DMS 273 treated with DMSO at 0.1 percent for 48 hours (cell line): ENCODE measurements at regions not wholly inside any gene's neighbourhood (a gene's known extent, or its start where the extent isn't known, plus 50 kb on each side); places are given as distances from the start of the nearest gene placed in this dataset.
"Not testable (repeated sequence)": the region's sequence is repeated elsewhere in the genome, so short reads cannot be mapped to it uniquely, and the experiment has no call there.

Source experiments
- DNase-seq: peaks from one replicate; lab custom pipeline; 2025; lab: John Stamatoyannopoulos, UW

- DNase-seq = no peak
These were observed 1266.3 kb downstream of the SI start for GRCh38 chr3:163812006-163812405.

- no peak for DNase-seq
These were observed 1268.7 kb downstream of the SI start for GRCh38 chr3:163809540-163809993.

GRCh38 chr3:163786416-163786815, 1291.9 kb downstream of the SI start:
- DNase-seq = no peak

- no peak for DNase-seq
These were observed 1292.6 kb downstream of the SI start for GRCh38 chr3:163785693-163786092.

DNA sequence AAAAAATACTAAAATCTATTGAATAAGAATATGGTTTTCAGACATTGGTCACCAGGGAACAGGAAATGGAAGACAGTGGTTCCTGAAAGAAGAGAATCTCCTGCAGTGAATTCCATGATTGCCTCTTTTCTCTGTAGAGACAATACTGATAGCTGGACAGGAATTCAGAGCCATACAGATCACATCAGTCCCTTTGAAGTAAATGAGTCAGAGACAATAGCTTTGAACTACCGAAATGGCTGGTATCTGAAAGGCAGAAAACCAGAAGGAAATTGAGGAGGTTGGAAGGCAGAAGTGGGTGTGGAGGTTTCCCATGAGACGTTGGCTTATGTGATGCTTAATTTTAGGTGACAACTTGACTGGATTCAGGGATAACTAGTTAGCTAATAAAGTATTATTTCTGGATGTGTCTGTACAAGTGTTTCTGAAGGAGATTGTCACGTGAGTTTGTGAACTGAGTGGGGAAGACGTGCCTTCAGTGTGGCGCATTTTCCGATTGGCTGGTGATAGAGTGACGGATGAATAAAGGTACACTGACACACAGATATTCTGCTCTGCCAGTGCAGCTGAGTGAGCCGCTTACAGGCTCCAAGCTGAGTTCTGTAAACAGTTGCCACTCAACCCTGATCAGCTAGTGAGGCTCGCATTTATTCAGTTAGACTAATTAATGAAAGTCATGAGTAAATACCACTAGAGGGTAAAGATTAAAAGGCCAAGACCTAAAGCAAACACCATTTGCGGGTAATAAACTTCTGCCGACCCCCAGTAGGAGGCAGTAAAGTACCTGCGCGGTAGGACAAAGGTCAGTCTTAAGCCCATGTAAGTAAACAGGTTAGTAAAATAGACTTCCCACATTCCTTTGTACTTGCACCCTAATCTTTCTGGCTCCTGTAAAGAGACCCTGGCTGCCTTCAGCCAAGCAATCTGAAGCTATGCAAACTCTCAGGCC, 1298.6 kb downstream of the SI start:
- no peak for DNase-seq

DNA sequence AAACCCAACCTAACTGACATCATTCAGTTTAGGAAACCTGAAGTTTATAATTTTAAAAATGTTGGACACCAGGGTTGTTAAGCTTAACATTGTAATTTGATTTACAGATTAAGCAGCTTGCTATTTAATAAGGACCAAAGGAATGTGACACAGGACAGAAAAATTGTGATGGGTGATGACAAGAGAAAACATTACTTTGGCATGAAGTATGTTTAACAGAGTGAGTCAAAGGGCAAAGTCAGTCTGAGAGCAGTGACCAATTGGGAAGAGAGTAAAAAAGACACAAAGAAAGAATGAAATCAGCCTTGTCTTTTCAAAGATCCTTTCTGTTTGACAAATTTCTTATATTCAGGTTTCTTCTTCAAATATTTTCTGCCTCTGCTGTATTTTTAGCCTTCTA, 1301.6 kb downstream of the SI start:
- no peak for DNase-seq

DNA sequence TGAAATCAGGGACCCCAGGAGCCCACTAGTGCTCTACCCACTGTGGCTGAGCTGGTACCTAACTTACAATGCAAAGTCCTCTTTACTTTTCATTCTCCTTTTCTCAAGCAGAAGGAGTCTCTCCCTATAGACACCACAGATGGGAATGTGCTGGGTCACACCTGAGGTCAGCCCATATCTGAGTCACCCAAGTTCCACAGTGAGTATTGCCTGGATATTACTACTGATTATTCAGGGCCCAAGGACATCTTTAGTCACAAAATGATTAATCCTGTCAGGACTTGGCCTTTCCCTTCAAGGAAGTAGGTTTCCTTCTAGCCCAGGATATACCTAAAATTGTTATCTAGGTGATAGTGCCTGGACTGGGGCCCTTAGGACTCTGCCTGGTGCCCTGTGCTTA, 1305.2 kb downstream of the SI start:
- no peak for DNase-seq

GRCh38 chr3:163768048-163768447, 1310.2 kb downstream of the SI start:
- DNase-seq = no peak

DNA sequence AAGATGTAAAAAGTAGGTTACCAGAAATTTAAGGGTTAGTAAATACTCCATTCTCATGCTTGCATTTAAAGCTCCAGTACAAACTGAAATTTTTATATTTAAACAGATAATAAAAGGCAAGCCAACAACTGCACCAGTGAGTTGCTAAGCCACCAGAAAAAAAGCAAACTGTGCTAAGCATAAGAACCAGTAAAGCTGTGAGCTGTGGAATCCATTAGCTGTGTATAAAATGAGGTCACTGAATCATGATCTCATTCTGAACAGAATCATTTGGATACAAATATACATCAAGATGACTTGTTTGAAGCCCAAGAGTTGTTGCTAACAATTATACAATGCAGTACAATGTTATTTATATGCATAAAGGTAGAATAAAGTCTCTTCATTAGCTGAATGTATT, 1312.2 kb downstream of the SI start:
- no peak for DNase-seq

- DNase-seq = no peak
These were observed 1325.3 kb downstream of the SI start for GRCh38 chr3:163753033-163753432.

DNA sequence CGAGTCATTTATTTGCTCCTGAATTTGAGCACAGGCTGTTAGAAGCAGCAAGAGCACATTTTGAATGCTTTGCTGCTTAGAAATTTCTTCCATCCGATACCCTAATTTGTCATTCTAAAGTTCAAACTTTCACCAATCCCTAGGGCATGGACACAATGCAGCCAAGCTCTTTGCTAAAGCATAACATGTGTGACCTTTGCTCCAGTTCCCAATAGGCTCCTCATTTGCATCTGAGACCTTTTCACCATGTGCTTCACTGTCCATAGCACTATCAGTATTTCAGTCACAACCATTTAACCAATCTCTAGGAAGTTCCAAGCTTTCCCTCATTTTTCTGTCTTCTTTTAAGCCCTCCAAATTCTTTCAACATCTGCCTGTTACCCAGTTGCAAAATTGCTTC, 1333.1 kb downstream of the SI start:
- DNase-seq = no peak

- no peak for DNase-seq
These were observed 1342.9 kb downstream of the SI start for GRCh38 chr3:163735394-163735793.

GRCh38 chr3:163730684-163731083, 1347.6 kb downstream of the SI start:
- DNase-seq = no peak

GRCh38 chr3:163726125-163726524, 1352.2 kb downstream of the SI start:
- DNase-seq = no peak

DNA sequence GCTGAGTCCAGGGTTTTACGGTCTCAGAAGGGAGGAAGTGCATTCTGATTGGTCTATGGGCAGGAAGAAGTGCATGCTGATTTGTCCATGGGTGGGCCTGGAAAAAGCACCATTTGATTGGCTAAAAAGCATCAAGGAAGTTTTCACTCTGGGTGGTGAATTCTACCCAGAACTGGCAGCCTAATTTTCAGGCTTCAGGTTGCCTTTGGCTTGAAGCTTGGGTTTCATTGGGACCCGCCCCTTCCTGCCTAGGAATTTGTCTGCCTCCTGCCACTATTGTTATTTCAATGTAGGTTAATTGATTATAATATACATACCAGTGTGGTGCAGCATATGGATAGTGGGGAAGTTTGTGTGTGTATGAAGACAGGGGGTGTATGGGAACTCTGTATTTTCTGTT, 1355.9 kb downstream of the SI start:
- DNase-seq = no peak

DNA sequence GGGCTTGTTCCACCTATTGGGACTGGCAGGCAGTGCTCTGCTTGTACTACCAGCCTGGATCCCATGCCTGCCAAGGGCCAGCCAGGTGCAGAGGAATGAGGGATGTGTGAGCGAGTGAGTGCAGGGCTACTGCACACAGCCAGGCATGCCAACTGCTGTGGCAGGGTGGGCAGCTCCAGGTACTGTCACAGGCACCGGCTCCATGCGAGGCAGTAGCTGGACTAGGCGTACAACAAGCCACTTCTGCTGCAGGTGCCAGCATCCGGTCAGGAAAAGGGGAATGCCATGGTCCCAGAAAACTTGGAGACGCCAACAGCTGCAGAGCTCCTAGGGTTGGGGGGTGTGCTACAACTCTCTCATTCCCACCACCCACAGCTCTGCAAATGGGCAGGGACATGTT, 1356.7 kb downstream of the SI start:
- no peak for DNase-seq

DNA sequence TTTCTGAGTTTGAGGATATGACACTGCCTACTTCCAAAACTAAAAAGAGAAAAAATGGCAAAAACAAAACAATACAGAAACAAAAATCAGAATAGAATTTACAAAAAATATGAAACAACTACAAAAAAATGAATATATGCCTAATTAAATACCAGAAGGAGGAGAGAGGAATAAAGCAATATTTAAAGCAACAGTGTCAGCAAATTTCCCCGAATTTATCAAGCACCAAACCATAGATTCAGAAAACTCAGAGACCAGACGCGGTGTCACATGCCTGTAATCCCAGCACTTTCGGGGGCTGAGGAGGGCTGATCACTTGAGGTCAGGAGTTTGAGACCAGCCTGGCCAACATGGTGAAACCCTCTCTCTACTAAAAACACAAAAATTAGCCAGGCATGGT, 1360.9 kb downstream of the SI start:
- no peak for DNase-seq

DNA sequence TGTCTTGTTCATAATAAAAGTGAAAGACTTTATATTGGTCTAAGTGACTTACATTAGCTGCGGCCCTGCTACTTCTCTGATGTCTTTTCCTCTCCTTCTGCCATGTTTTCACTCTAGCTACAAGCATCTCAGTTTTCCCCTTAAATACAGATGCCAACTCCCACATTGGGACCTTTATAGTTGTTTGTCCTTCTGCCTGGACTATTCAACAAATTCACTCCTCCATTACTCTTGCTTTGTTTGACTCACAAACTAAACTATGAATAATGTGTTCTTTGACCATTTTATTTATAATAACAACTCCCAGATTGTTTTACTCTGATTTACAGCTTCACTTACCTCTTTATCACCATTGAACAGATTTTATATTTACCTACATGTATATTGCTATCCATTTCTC, 1369.9 kb downstream of the SI start:
- no peak for DNase-seq

- no peak for DNase-seq
These were observed 1370.6 kb downstream of the SI start for GRCh38 chr3:163707659-163708058.

GRCh38 chr3:163698221-163698620, 1380.1 kb downstream of the SI start:
- not testable (repeated sequence) for DNase-seq

DNA sequence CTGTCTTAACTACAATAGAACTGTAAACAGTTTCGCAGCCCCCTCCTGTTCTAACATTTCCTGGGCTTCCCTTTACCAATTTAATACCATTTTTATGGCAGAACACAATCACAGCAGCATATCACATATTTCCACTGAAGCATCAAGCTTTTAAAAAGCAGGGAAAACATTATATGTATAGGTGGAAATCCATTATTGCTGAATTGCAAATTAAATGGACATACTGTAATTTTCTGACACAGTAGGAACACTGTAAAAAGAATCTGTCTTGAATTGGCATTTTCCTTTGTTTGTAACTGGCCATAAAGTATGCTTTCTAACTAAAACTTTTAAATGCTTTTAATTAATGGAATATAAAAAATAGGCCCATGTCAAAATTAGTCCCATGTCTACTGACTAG, 1385.8 kb downstream of the SI start:
- DNase-seq = no peak

DNA sequence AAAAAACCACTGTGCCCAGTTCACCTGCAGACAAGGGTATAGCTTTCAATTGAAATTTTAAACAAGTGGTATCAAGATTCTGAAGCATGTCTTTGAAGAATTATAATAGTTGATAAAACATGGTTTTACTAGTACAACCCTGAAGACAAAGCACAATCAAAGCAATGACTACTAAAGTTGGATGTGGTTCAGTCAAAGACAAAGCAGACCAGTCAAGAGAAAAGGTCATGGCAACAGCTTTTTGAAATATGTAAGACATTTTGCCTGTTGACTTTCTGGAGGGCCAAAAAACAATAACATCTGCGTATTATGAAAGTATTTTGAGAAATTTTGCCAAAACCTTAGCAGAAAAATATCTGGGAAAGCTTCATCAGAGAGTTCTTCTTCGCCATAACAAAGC, 1393.6 kb downstream of the SI start:
- no peak for DNase-seq

GRCh38 chr3:163672954-163673353, 1405.3 kb downstream of the SI start:
- no peak for DNase-seq

GRCh38 chr3:163671201-163671600, 1407.1 kb downstream of the SI start:
- DNase-seq = no peak
